ENCODE measurements at regions not wholly inside any gene's neighbourhood (a gene's known extent, or its start where the extent isn't known, plus 50 kb on each side); places are given as distances from the start of the nearest gene placed in this dataset.
"Not testable (repeated sequence)": the region's sequence is repeated elsewhere in the genome, so short reads cannot be mapped to it uniquely, and the experiment has no call there.

- H3K9ac ChIP-seq (ENCODE audit: low read length), result no peak overlapping the region
- no peaks in the 10 kb centered on the region for H3K27me3 ChIP-seq (replicated peaks; ENCODE audit: control insufficient read depth, insufficient read depth, low read length)
- H3K4me3 ChIP-seq (ENCODE audit: low read length), result no peak overlapping the region
- no peaks in the 10 kb centered on the region for H3K36me3 ChIP-seq (ENCODE audit: control insufficient read depth, insufficient read depth, low read length, severe bottlenecking)
- H3K9me3 ChIP-seq (ENCODE audit: control insufficient read depth, low read length), result no peaks in the 10 kb centered on the region
- peaks cover 29% of the 10 kb centered on the region for H3K4me1 ChIP-seq (ENCODE audit: control insufficient read depth, insufficient read depth, low read length)
- DNase-seq (ENCODE audit: low read depth), result no peak
These were observed 199.0 kb downstream of the DUSP6 start for GRCh38 chr12:89153341-89153740.

- Histone ChIP-seq H3K4me1 (ENCODE audit: control insufficient read depth, insufficient read depth, low read length) (peaks cover 19% of the 10 kb centered on the region), H3K36me3 (ENCODE audit: control insufficient read depth, insufficient read depth, low read length, severe bottlenecking) (no peaks in the 10 kb centered on the region), H3K9me3 (ENCODE audit: control insufficient read depth, low read length) (no peaks in the 10 kb centered on the region), H3K27me3 (replicated peaks; ENCODE audit: control insufficient read depth, insufficient read depth, low read length) (no peaks in the 10 kb centered on the region), H3K4me3 (ENCODE audit: low read length) (no peak overlapping the region), H3K9ac (ENCODE audit: low read length) (no peak overlapping the region)
- no peak for DNase-seq (ENCODE audit: low read depth)
These were observed 200.8 kb downstream of the DUSP6 start for GRCh38 chr12:89151536-89151935.

- not testable (repeated sequence) for H3K9ac ChIP-seq (ENCODE audit: low read length); H3K9me3 ChIP-seq (ENCODE audit: control insufficient read depth, low read length); H3K4me3 ChIP-seq (ENCODE audit: low read length); H3K27me3 ChIP-seq (replicated peaks; ENCODE audit: control insufficient read depth, insufficient read depth, low read length); H3K36me3 ChIP-seq (ENCODE audit: control insufficient read depth, insufficient read depth, low read length, severe bottlenecking); DNase-seq (ENCODE audit: low read depth)
- peaks cover 11% of the 10 kb centered on the region for H3K4me1 ChIP-seq (ENCODE audit: control insufficient read depth, insufficient read depth, low read length)
These were observed 201.5 kb downstream of the DUSP6 start for GRCh38 chr12:89150789-89151188.

- no peaks in the 10 kb centered on the region for H3K27me3 ChIP-seq (replicated peaks; ENCODE audit: control insufficient read depth, insufficient read depth, low read length)
- no peaks in the 10 kb centered on the region for H3K4me1 ChIP-seq (ENCODE audit: control insufficient read depth, insufficient read depth, low read length)
- DNase-seq (ENCODE audit: low read depth), result no peak
- no peaks in the 10 kb centered on the region for H3K9me3 ChIP-seq (ENCODE audit: control insufficient read depth, low read length)
- H3K4me3 ChIP-seq (ENCODE audit: low read length), result no peak overlapping the region
- H3K9ac ChIP-seq (ENCODE audit: low read length), result no peak overlapping the region
- no peaks in the 10 kb centered on the region for H3K36me3 ChIP-seq (ENCODE audit: control insufficient read depth, insufficient read depth, low read length, severe bottlenecking)
These were observed 211.6 kb downstream of the DUSP6 start for GRCh38 chr12:89140602-89141238.

GRCh38 chr12:89140141-89140540, 212.2 kb downstream of the DUSP6 start:
- no peaks in the 10 kb centered on the region for H3K9me3 ChIP-seq (ENCODE audit: control insufficient read depth, low read length)
- H3K4me1 ChIP-seq (ENCODE audit: control insufficient read depth, insufficient read depth, low read length), result no peaks in the 10 kb centered on the region
- H3K9ac ChIP-seq (ENCODE audit: low read length), result no peak overlapping the region
- H3K36me3 ChIP-seq (ENCODE audit: control insufficient read depth, insufficient read depth, low read length, severe bottlenecking), result no peaks in the 10 kb centered on the region
- no peak for DNase-seq (ENCODE audit: low read depth)
- H3K27me3 ChIP-seq (replicated peaks; ENCODE audit: control insufficient read depth, insufficient read depth, low read length), result no peaks in the 10 kb centered on the region
- H3K4me3 ChIP-seq (ENCODE audit: low read length), result no peak overlapping the region

- H3K4me1 ChIP-seq (ENCODE audit: control insufficient read depth, insufficient read depth, low read length), result no peaks in the 10 kb centered on the region
These were observed 212.9 kb downstream of the DUSP6 start for GRCh38 chr12:89139390-89139789.

GRCh38 chr12:89138048-89138852, 214.1 kb downstream of the DUSP6 start:
- Histone ChIP-seq H3K9ac (ENCODE audit: low read length) (no peak overlapping the region), H3K4me3 (ENCODE audit: low read length) (no peak overlapping the region), H3K36me3 (ENCODE audit: control insufficient read depth, insufficient read depth, low read length, severe bottlenecking) (no peaks in the 10 kb centered on the region), H3K27me3 (replicated peaks; ENCODE audit: control insufficient read depth, insufficient read depth, low read length) (no peaks in the 10 kb centered on the region), H3K4me1 (ENCODE audit: control insufficient read depth, insufficient read depth, low read length) (no peaks in the 10 kb centered on the region), H3K9me3 (ENCODE audit: control insufficient read depth, low read length) (no peaks in the 10 kb centered on the region)
- no peak for DNase-seq (ENCODE audit: low read depth)

More at GRCh38 chr12:89139390-89139789, 212.9 kb downstream of the DUSP6 start:
- Histone ChIP-seq H3K4me3 (ENCODE audit: low read length) (no peak overlapping the region), H3K36me3 (ENCODE audit: control insufficient read depth, insufficient read depth, low read length, severe bottlenecking) (no peaks in the 10 kb centered on the region), H3K27me3 (replicated peaks; ENCODE audit: control insufficient read depth, insufficient read depth, low read length) (no peaks in the 10 kb centered on the region), H3K9ac (ENCODE audit: low read length) (no peak overlapping the region), H3K9me3 (ENCODE audit: control insufficient read depth, low read length) (no peaks in the 10 kb centered on the region)
- DNase-seq (ENCODE audit: low read depth), result no peak

- Histone ChIP-seq H3K9me3 (ENCODE audit: control insufficient read depth, low read length) (no peaks in the 10 kb centered on the region), H3K4me1 (ENCODE audit: control insufficient read depth, insufficient read depth, low read length) (no peaks in the 10 kb centered on the region), H3K27me3 (replicated peaks; ENCODE audit: control insufficient read depth, insufficient read depth, low read length) (no peaks in the 10 kb centered on the region), H3K36me3 (ENCODE audit: control insufficient read depth, insufficient read depth, low read length, severe bottlenecking) (no peaks in the 10 kb centered on the region), H3K4me3 (ENCODE audit: low read length) (no peak overlapping the region), H3K9ac (ENCODE audit: low read length) (no peak overlapping the region)
- DNase-seq (ENCODE audit: low read depth), result no peak
These were observed 216.2 kb downstream of the DUSP6 start for GRCh38 chr12:89135976-89136634.

- Histone ChIP-seq H3K9me3 (ENCODE audit: control insufficient read depth, low read length) (no peaks in the 10 kb centered on the region), H3K27me3 (replicated peaks; ENCODE audit: control insufficient read depth, insufficient read depth, low read length) (no peaks in the 10 kb centered on the region), H3K9ac (ENCODE audit: low read length) (no peak overlapping the region), H3K36me3 (ENCODE audit: control insufficient read depth, insufficient read depth, low read length, severe bottlenecking) (no peaks in the 10 kb centered on the region), H3K4me1 (ENCODE audit: control insufficient read depth, insufficient read depth, low read length) (no peaks in the 10 kb centered on the region), H3K4me3 (ENCODE audit: low read length) (no peak overlapping the region)
- no peak for DNase-seq (ENCODE audit: low read depth)
These were observed 218.0 kb downstream of the DUSP6 start for GRCh38 chr12:89134213-89134770.

GRCh38 chr12:89129167-89129870, 223.0 kb downstream of the DUSP6 start:
- Histone ChIP-seq H3K9me3 (ENCODE audit: control insufficient read depth, low read length) (no peaks in the 10 kb centered on the region), H3K9ac (ENCODE audit: low read length) (no peak overlapping the region), H3K4me3 (ENCODE audit: low read length) (no peak overlapping the region), H3K4me1 (ENCODE audit: control insufficient read depth, insufficient read depth, low read length) (peaks cover 14% of the 10 kb centered on the region), H3K27me3 (replicated peaks; ENCODE audit: control insufficient read depth, insufficient read depth, low read length) (no peaks in the 10 kb centered on the region), H3K36me3 (ENCODE audit: control insufficient read depth, insufficient read depth, low read length, severe bottlenecking) (no peaks in the 10 kb centered on the region)
- no peak for DNase-seq (ENCODE audit: low read depth)

- Histone ChIP-seq H3K9me3 (ENCODE audit: control insufficient read depth, low read length) (no peaks in the 10 kb centered on the region), H3K27me3 (replicated peaks; ENCODE audit: control insufficient read depth, insufficient read depth, low read length) (no peaks in the 10 kb centered on the region), H3K4me1 (ENCODE audit: control insufficient read depth, insufficient read depth, low read length) (peaks cover 14% of the 10 kb centered on the region), H3K36me3 (ENCODE audit: control insufficient read depth, insufficient read depth, low read length, severe bottlenecking) (no peaks in the 10 kb centered on the region), H3K4me3 (ENCODE audit: low read length) (no peak overlapping the region), H3K9ac (ENCODE audit: low read length) (no peak overlapping the region)
- peak; percentile 23 for DNase-seq (ENCODE audit: low read depth)
These were observed 225.6 kb downstream of the DUSP6 start for GRCh38 chr12:89126712-89127111.

All from adipocyte (in vitro differentiated cells).